ENCODE measurements at regions not wholly inside any gene's neighbourhood (a gene's known extent, or its start where the extent isn't known, plus 50 kb on each side); places are given as distances from the start of the nearest gene placed in this dataset.

GRCh38 chr20:10724449-10725173, 50.8 kb upstream of the JAG1 start:
- DNase-seq = no peak

- no peak for DNase-seq
Measured at GRCh38 chr20:10728873-10729670, 55.3 kb upstream of the JAG1 start.

- no peak for DNase-seq
Measured at GRCh38 chr20:10729785-10730184, 56.0 kb upstream of the JAG1 start.

GRCh38 chr20:10730629-10731183, 56.9 kb upstream of the JAG1 start:
- no peak for DNase-seq

GRCh38 chr20:10731190-10731965, 57.6 kb upstream of the JAG1 start:
- DNase-seq = peak; percentile 32

GRCh38 chr20:10733122-10733521, 59.3 kb upstream of the JAG1 start:
- DNase-seq = no peak

- DNase-seq = no peak
Measured at GRCh38 chr20:10735195-10735949, 61.6 kb upstream of the JAG1 start.

GRCh38 chr20:10739134-10739533, 65.3 kb upstream of the JAG1 start:
- no peak for DNase-seq

GRCh38 chr20:10739566-10739965, 65.8 kb upstream of the JAG1 start:
- DNase-seq = no peak

- DNase-seq = no peak
Measured at GRCh38 chr20:10741060-10741459, 67.3 kb upstream of the JAG1 start.

- DNase-seq = no peak
Measured at GRCh38 chr20:10745790-10746189, 72.0 kb upstream of the JAG1 start.

- DNase-seq = no peak
Measured at GRCh38 chr20:10747019-10747418, 73.2 kb upstream of the JAG1 start.

- no peak for DNase-seq
Measured at GRCh38 chr20:10749084-10749483, 75.3 kb upstream of the JAG1 start.

- no peak for DNase-seq
Measured at GRCh38 chr20:10752206-10752605, 78.4 kb upstream of the JAG1 start.

GRCh38 chr20:10754824-10755223, 81.0 kb upstream of the JAG1 start:
- no peak for DNase-seq

GRCh38 chr20:10758446-10758845, 84.6 kb upstream of the JAG1 start:
- no peak for DNase-seq

GRCh38 chr20:10761232-10761631, 87.4 kb upstream of the JAG1 start:
- peak; percentile 43 for DNase-seq

GRCh38 chr20:10761786-10762185, 88.0 kb upstream of the JAG1 start:
- DNase-seq = no peak

GRCh38 chr20:10762216-10762615, 88.4 kb upstream of the JAG1 start:
- no peak for DNase-seq

GRCh38 chr20:10763112-10763511, 89.3 kb upstream of the JAG1 start:
- DNase-seq = no peak

GRCh38 chr20:10769700-10770099, 95.9 kb upstream of the JAG1 start:
- no peak for DNase-seq

GRCh38 chr20:10770753-10771152, 97.0 kb upstream of the JAG1 start:
- DNase-seq = no peak
